Calu3 (cell line): ENCODE measurements at regions not wholly inside any gene's neighbourhood (a gene's known extent, or its start where the extent isn't known, plus 50 kb on each side); places are given as distances from the start of the nearest gene placed in this dataset.

Experiments used
- BruUV-seq: library from RNA; stranded (reverse); fragments of 400-500 nt; replicated peaks from 2 replicates; lab custom pipeline; 2021; lab: Mats Ljungman, UMichigan
- CTCF ChIA-PET: fragments of 300-600 bp; sonication (Branson Sonifier 250); formaldehyde crosslinking; loops from one replicate; lab custom pipeline; 2022; ENCODE audit warnings: antibody characterized with exemption; lab: Charles Lee
- DNase-seq: peaks from one replicate; pipeline ENCODE4 v3.0.0; 2022
- H3K27ac Mint-ChIP-seq: one replicate; pipeline ENCODE4 v1.8.0; 2022; ENCODE audit warnings: mixed read lengths; ENCODE audit not compliant: unreplicated experiment
- H3K27me3 Mint-ChIP-seq: one replicate; pipeline ENCODE4 v1.8.0; 2022; ENCODE audit warnings: mixed read lengths; ENCODE audit not compliant: unreplicated experiment
- H3K36me3 Mint-ChIP-seq: one replicate; pipeline ENCODE4 v1.8.0; 2022; ENCODE audit warnings: mild to moderate bottlenecking, moderate library complexity, mixed read lengths; ENCODE audit not compliant: insufficient read depth, unreplicated experiment
- H3K4me1 Mint-ChIP-seq: one replicate; pipeline ENCODE4 v1.8.0; 2022; ENCODE audit warnings: mild to moderate bottlenecking, low read depth, mixed read lengths; ENCODE audit not compliant: unreplicated experiment
- H3K4me3 Mint-ChIP-seq: one replicate; pipeline ENCODE4 v1.8.0; 2022; ENCODE audit warnings: mild to moderate bottlenecking, low read depth, moderate library complexity, mixed read lengths; ENCODE audit not compliant: unreplicated experiment
- H3K9me3 Mint-ChIP-seq: one replicate; pipeline ENCODE4 v1.8.0; 2022; ENCODE audit warnings: low read depth, mixed read lengths; ENCODE audit not compliant: unreplicated experiment
- CTCF ChIP-seq: fragments of 200-600 bp; IDR thresholded peaks from one replicate; pipeline ENCODE4 v1.8.0; 2022; ENCODE audit warnings: antibody characterized with exemption; ENCODE audit not compliant: unreplicated experiment
- intact Hi-C: fragments of 100-400 bp; cut with micrococcal nuclease; formaldehyde crosslinking; loops from one replicate; pipeline ENCODE4 v1.10.0; 2022; ENCODE audit not compliant: unreplicated experiment

- no peak for TF ChIP-seq CTCF
- CTCF ChIA-PET: interaction anchor here (1.2 to 6.3 kb wide), 2 partner anchors 44 to 89 kb away, joined by 3 to 163 read pairs; no protein-coding TSS in a partner anchor
- H3K27me3 Mint-ChIP-seq: no peaks in the 10 kb centered on the region
- no peaks in the 10 kb centered on the region for H3K36me3 Mint-ChIP-seq
- H3K4me1 Mint-ChIP-seq: peaks cover 27% of the 10 kb centered on the region
- no peak overlapping the region for H3K27ac Mint-ChIP-seq
- intact Hi-C loops: loop anchor here (10.0 kb wide), 1 partner anchor 401 kb away; the partner anchor contains the start of gene ACAD11
- H3K4me3 Mint-ChIP-seq: no peak overlapping the region
- H3K9me3 Mint-ChIP-seq: no peaks in the 10 kb centered on the region
- no TSS peak for BruUV-seq
- no peak for DNase-seq
Measured at GRCh38 chr3:132254076-132254755, 63.0 kb upstream of the ACP3 start.

DNA sequence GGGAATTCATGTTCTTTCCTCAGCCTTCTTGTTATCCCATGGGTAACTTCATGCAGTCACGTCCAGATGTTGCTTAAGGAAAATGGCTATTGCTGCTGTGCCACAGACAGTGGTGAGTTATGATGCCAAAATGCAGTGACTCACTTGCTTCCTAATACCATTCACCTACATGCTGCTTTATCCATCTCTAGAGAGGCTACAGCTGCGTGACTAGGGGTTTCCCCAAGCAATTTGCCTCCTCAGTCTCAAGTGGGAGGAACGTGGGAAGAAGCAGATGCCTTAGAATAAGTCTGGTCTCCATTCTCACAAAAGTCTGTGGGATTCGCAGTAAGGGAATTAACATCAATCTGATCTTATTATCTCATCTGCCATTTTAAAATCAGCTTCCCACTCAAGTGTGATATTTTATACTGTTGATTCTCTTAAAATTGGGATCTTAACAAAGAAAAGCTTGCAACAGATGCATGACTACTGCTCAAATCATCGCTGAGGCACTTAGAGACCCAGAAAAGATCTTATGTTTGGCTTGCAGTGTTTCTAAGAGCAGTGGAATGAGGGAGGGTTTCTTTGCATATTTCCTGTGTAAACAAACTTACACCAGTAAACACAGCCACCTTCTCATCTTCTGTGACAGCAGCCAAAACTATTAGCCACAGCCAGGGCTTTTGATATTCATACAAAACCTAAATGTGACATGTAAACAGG, 62.0 kb upstream of the ACP3 start:
- H3K4me1 Mint-ChIP-seq: peaks cover 27% of the 10 kb centered on the region
- CTCF ChIA-PET: interaction anchor here (0.6 to 6.3 kb wide), 5 partner anchors 45 to 1218 kb away, joined by 3 to 163 read pairs (median 3); no protein-coding TSS in a partner anchor
- BruUV-seq: no TSS peak
- H3K27ac Mint-ChIP-seq: no peak overlapping the region
- intact Hi-C loops: loop anchor here (5.0 to 10.0 kb wide), 2 partner anchors 162 to 400 kb away; partner anchors contain the start of genes ACAD11 and DNAJC13
- H3K36me3 Mint-ChIP-seq: no peaks in the 10 kb centered on the region
- DNase-seq: no peak
- H3K4me3 Mint-ChIP-seq: no peak overlapping the region
- H3K27me3 Mint-ChIP-seq: no peaks in the 10 kb centered on the region
- TF ChIP-seq CTCF: no peak
- H3K9me3 Mint-ChIP-seq: no peaks in the 10 kb centered on the region

GRCh38 chr3:132256989-132257388, 60.2 kb upstream of the ACP3 start:
- Mint-ChIP-seq H3K4me3 (no peak overlapping the region), H3K36me3 (no peaks in the 10 kb centered on the region), H3K4me1 (peaks cover 32% of the 10 kb centered on the region), H3K27ac (no peak overlapping the region), H3K9me3 (no peaks in the 10 kb centered on the region), H3K27me3 (no peaks in the 10 kb centered on the region)
- DNase-seq: peak; percentile 77
- intact Hi-C loops: loop anchor here (1.0 to 10.0 kb wide), 5 partner anchors 46 to 398 kb away; partner anchors contain the start of genes ACAD11 and DNAJC13
- CTCF ChIA-PET: interaction anchor here (0.7 to 6.3 kb wide), 17 partner anchors 9 to 142 kb away, joined by 3 to 163 read pairs (median 4); partner anchors contain the start of gene ACP3
- no TSS peak for BruUV-seq
- peak; percentile 81 for TF ChIP-seq CTCF

DNA sequence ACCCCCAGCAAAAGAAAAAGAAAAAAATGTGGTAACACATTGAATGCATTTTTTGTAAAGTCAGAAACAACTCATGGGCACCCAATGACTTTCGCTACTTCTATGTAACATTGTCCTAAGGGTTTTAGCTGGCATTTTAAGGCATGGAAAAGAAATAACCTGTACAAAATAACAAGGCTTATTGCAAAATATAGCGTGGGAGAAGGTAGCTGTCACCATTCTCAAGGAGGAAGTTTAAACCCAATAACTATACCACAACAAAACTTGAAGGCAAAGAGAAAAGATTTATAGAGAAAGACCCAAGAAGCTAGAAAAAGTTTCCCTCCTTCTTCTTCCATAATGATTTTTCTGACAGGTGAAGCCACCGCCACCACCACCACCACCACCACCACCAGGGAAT, 55.7 kb upstream of the ACP3 start:
- intact Hi-C loops: loop anchor here (2.0 kb wide), 1 partner anchor 21 kb away; no protein-coding TSS in a partner anchor
- Mint-ChIP-seq H3K27me3 (no peaks in the 10 kb centered on the region), H3K36me3 (no peaks in the 10 kb centered on the region), H3K4me1 (peaks cover 30% of the 10 kb centered on the region), H3K9me3 (peaks cover 3% of the 10 kb centered on the region), H3K4me3 (no peak overlapping the region), H3K27ac (no peak overlapping the region)
- DNase-seq: no peak
- CTCF ChIA-PET: interaction anchor here (0.8 to 1.4 kb wide), 3 partner anchors 81 to 83 kb away, joined by 3 to 4 read pairs (median 4); no protein-coding TSS in a partner anchor
- no peak for TF ChIP-seq CTCF
- BruUV-seq: no TSS peak
